K562 (cell line): ENCODE measurements at regions not wholly inside any gene's neighbourhood (a gene's known extent, or its start where the extent isn't known, plus 50 kb on each side); places are given as distances from the start of the nearest gene placed in this dataset.

Experiments used
- ATAC-seq: fragments of 200-7000 bp; cut with Tn5 transposase; 3 replicates; pipeline ENCODE4 v1.9.1; 2020; ENCODE audit warnings: moderate library complexity
- BruUV-seq: library from RNA; stranded (reverse); fragments of 400-500 nt; replicated peaks from 2 replicates; lab custom pipeline; 2021; lab: Mats Ljungman, UMichigan
- CTCF ChIA-PET: fragments of 300-600 bp; formaldehyde crosslinking; extraction: SDS; loops from one replicate; lab custom pipeline; 2021; ENCODE audit warnings: low intra/inter-chr PET ratio; lab: Yijun Ruan, JAX
- POLR2A ChIA-PET: fragments of 300-600, 350-650 bp; sonication (Branson Sonifier 250); formaldehyde crosslinking; extraction: SDS; loops from one replicate; lab custom pipeline; 2021; ENCODE audit warnings: antibody characterized with exemption, inconsistent platforms; lab: Yijun Ruan, JAX
- DNase-seq, 4 experiments: peaks; one replicate each; pipeline versions ENCODE4 v3.0.0 to v3.0.0-alpha.2; 2011 to 2018; ENCODE audit warnings: low spot score in 3 of 4, mixed read lengths in 3 of 4; ENCODE audit errors: extremely low read depth in 1 of 4
- FAIRE-seq: peaks from 2 replicates; lab custom pipeline; 2011; peaks lifted over from hg19 to GRCh38; lab: Jason Lieb, UNC
- H2AFZ ChIP-seq: 2 replicates; pipeline ENCODE4 v1.6.0; 2011; ENCODE audit warnings: low read depth, low read length, control low read depth, inconsistent platforms
- H3K27ac ChIP-seq: fragments of 200-600 bp; 3 replicates; pipeline ENCODE4 v1.8.0; 2011; ENCODE audit warnings: low read depth, mild to moderate bottlenecking, control low read depth, inconsistent platforms, low read length, moderate library complexity, mixed read lengths; ENCODE audit errors: extremely low read depth
- H3K27me3 ChIP-seq, 2 experiments: fragments of 300-600 bp in 1 of 2; 2 replicates in 1 of 2; 3 replicates in 1 of 2; pipeline versions ENCODE4 v1.6.0 to v1.8.0; 2011; ENCODE audit warnings: inconsistent platforms in 2 of 2, low read length in 2 of 2, mild to moderate bottlenecking in 1 of 2, mixed read lengths in 1 of 2, moderate library complexity in 1 of 2; ENCODE audit not compliant: control insufficient read depth in 2 of 2, insufficient read depth in 2 of 2
- H3K36me3 ChIP-seq: fragments of 300-600 bp; 3 replicates; pipeline ENCODE4 v1.8.0; 2011; ENCODE audit warnings: mild to moderate bottlenecking, low read length, inconsistent platforms; ENCODE audit not compliant: control insufficient read depth, insufficient read depth
- H3K4me1 ChIP-seq, 2 experiments: fragments of 200-600 bp in 1 of 2; replicated peaks in 1 of 2; 2 replicates in 1 of 2; 3 replicates in 1 of 2; pipeline versions ENCODE4 v1.5.1 to v1.8.0; 2011; ENCODE audit warnings: inconsistent platforms in 2 of 2, low read length in 2 of 2, mild to moderate bottlenecking in 1 of 2, mixed read lengths in 1 of 2, moderate library complexity in 1 of 2; ENCODE audit not compliant: control insufficient read depth in 2 of 2, insufficient read depth in 2 of 2
- H3K4me2 ChIP-seq: 2 replicates; pipeline ENCODE4 v1.6.1; 2011; ENCODE audit warnings: low read length, control low read depth, inconsistent platforms, mixed read lengths; ENCODE audit not compliant: insufficient read depth
- H3K4me3 ChIP-seq: fragments of 200-600 bp; sonication (generic), shearing (Covaris generic); 2 replicates; pipeline ENCODE4 v1.5.1; 2016; ENCODE audit warnings: control low read depth, inconsistent platforms
- H3K79me2 ChIP-seq: fragments of 200-600 bp; 3 replicates; pipeline ENCODE4 v1.8.0; 2011; ENCODE audit warnings: low read length, inconsistent platforms; ENCODE audit not compliant: control insufficient read depth, insufficient read depth
- H3K9ac ChIP-seq, 2 experiments: 2 replicates each; pipeline versions ENCODE4 v1.6.0 to v1.6.1; 2011; ENCODE audit warnings: low read depth in 2 of 2, low read length in 2 of 2, control low read depth in 1 of 2, inconsistent platforms in 1 of 2, mild to moderate bottlenecking in 1 of 2, mixed read lengths in 1 of 2; ENCODE audit not compliant: insufficient read depth in 1 of 2
- H3K9me1 ChIP-seq: one replicate; pipeline ENCODE4 v1.6.0; 2011; ENCODE audit warnings: inconsistent platforms, mild to moderate bottlenecking, low read length, moderate library complexity; ENCODE audit not compliant: control insufficient read depth, insufficient read depth
- H3K9me3 ChIP-seq: replicated peaks from 2 replicates; pipeline ENCODE4 v1.5.1; 2011; ENCODE audit warnings: low read depth, low read length, inconsistent platforms; ENCODE audit not compliant: control insufficient read depth, insufficient read depth
- H4K20me1 ChIP-seq: replicated peaks from 2 replicates; pipeline ENCODE4 v1.6.1; 2011; ENCODE audit warnings: low read length, inconsistent platforms, mixed read lengths; ENCODE audit not compliant: control insufficient read depth, insufficient read depth
- ARNT ChIP-seq, 2 experiments: fragments of 450-650 bp; IDR thresholded peaks; 2 replicates each; pipeline ENCODE4 v1.6.1; 2016; ENCODE audit warnings: mild to moderate bottlenecking in 1 of 2
- CHD2 ChIP-seq: IDR thresholded peaks from 2 replicates; pipeline ENCODE4 v1.6.1; 2011; ENCODE audit warnings: low read depth, low read length
- ETV6 ChIP-seq, 3 experiments: fragments of 150-350 bp in 1 of 3; sonication (generic) in 1 of 3; formaldehyde crosslinking in 1 of 3; IDR thresholded peaks; 2 replicates each; pipeline versions ENCODE4 v1.6.1 to v1.8.0; 2014 to 2022; ENCODE audit warnings: borderline replicate concordance in 2 of 3, low read depth in 2 of 3, antibody characterized with exemption in 1 of 3, low read length in 1 of 3, mild to moderate bottlenecking in 1 of 3, missing genetic modification reagents in 1 of 3
- FOXJ2 ChIP-seq: fragments of 200-800 bp; sonication (Bioruptor generic); IDR thresholded peaks from 2 replicates; pipeline ENCODE4 v1.6.1; 2016; ENCODE audit warnings: missing genetic modification characterization, missing compliant biosample characterization
- GABPB1 ChIP-seq: sonication (generic); formaldehyde crosslinking; IDR thresholded peaks from 2 replicates; pipeline ENCODE4 v1.8.0; 2022; ENCODE audit warnings: mild to moderate bottlenecking, missing genetic modification reagents
- KLF13 ChIP-seq: fragments of 450-650 bp; IDR thresholded peaks from 2 replicates; pipeline ENCODE4 v1.6.1; 2016; ENCODE audit warnings: missing genetic modification characterization, low read depth, mild to moderate bottlenecking, missing compliant biosample characterization, moderate library complexity, borderline replicate concordance
- TCFL5 ChIP-seq: fragments of 250-450 bp; sonication (Bioruptor Pico); conservative IDR thresholded peaks from 2 replicates; pipeline ENCODE4 v1.6.1; 2021; ENCODE audit warnings: mild to moderate bottlenecking, moderate library complexity, matching md5 sums
- TEAD2 ChIP-seq: fragments of 450-650 bp; IDR thresholded peaks from 2 replicates; pipeline ENCODE4 v1.6.1; 2016; ENCODE audit warnings: missing genetic modification characterization, control low read depth, missing compliant biosample characterization
- ZBED1 ChIP-seq: IDR thresholded peaks from 2 replicates; pipeline ENCODE4 v1.6.1; 2014
- ZHX1 ChIP-seq: fragments of 150-350 bp; conservative IDR thresholded peaks from 2 replicates; pipeline ENCODE4 v1.6.1; 2014; ENCODE audit warnings: low read length
- WGBS: fragments of 100-300 bp; shearing (Covaris generic); methylation state at CpG from one replicate; pipeline ENCODE4 v1.1.6; 2016; ENCODE audit warnings: low coverage, mixed read lengths; ENCODE audit not compliant: insufficient coverage; ENCODE audit errors: missing lambda C conversion rate; 5-methylcytosine and 5-hydroxymethylcytosine counted together
- in situ Hi-C: fragments of 300-500 bp; cut with MboI; formaldehyde crosslinking; loops from 4 replicates; pipeline ENCODE4 v1.15.0; 2018; ENCODE audit warnings: inconsistent platforms, mixed read lengths
- intact Hi-C: fragments of 100-400 bp; cut with micrococcal nuclease; formaldehyde crosslinking; loops from 2 replicates; pipeline ENCODE4 v1.14.2; 2022
- TF ChIP-seq, protein P1 (sequence below): fragments of 250-450 bp; sonication (Bioruptor Pico); IDR thresholded peaks from 2 replicates; pipeline ENCODE4 v1.5.0; 2020; ENCODE audit warnings: mild to moderate bottlenecking
- TF ChIP-seq, protein P2 (sequence below): fragments of 250-450 bp; sonication (Bioruptor Pico); IDR thresholded peaks from 2 replicates; pipeline ENCODE4 v1.8.0; 2022; ENCODE audit warnings: moderate library complexity, mild to moderate bottlenecking, inconsistent platforms
- TF ChIP-seq, protein P3 (sequence below): fragments of 450-650 bp; IDR thresholded peaks from 2 replicates; pipeline ENCODE4 v1.7.0; 2016; ENCODE audit warnings: borderline replicate concordance

- TF ChIP-seq ZHX1: no peak
- TF ChIP-seq, protein P1, sequence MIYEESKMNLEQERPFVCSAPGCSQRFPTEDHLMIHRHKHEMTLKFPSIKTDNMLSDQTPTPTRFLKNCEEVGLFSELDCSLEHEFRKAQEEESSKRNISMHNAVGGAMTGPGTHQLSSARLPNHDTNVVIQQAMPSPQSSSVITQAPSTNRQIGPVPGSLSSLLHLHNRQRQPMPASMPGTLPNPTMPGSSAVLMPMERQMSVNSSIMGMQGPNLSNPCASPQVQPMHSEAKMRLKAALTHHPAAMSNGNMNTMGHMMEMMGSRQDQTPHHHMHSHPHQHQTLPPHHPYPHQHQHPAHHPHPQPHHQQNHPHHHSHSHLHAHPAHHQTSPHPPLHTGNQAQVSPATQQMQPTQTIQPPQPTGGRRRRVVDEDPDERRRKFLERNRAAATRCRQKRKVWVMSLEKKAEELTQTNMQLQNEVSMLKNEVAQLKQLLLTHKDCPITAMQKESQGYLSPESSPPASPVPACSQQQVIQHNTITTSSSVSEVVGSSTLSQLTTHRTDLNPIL (CRISPR knock-in tag): no peak
Observed at GRCh38 chr13:60689076-60689475, 292.1 kb downstream of the TDRD3 start (continued).

DNA sequence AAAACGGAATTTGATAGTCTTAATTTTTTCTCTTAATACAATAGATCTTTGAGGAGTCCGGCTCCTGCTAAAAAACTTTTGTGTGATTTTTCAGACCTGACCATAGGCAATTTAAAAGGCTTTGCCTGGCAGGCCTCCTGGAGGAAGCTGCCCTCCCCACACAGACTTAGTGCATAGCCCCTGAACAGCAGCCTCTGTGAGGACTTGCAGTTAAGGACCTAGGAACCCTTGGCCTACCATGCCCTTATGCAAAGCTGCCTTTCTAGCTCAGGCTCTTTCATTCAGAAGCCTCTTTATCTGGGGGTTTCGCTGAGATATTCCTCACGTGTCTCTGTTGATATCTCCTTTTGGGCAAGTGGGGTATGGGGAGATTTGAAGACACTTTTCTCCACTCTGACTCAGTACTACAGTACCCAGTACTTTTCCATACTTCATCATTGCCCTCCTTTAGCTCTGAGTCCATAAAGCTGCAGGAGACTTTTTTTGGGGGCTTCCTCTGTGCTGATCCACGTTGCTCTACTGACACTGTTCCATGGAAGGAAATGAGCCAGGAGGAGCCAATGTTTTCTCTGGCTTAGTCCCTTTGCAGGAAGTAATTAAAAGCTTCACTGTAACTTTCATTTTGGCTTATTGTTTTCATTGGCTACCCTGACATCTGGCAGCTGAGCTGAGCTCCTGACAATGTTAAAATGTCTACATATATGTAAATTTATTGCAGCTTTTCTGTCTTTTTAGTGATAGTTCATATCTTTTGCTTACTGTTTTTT, 283.1 kb downstream of the TDRD3 start:
- no peaks in the 10 kb centered on the region for H3K4me1 ChIP-seq
- H3K36me3 ChIP-seq: no peaks in the 10 kb centered on the region
- H3K4me2 ChIP-seq: no peak overlapping the region
- POLR2A ChIA-PET: interaction anchor here (0.7 kb wide), 1 partner anchor 1315 kb away, joined by 3 read pairs; no protein-coding TSS in a partner anchor
- no peak overlapping the region for H3K9ac ChIP-seq
- intact Hi-C loops (no loop called here), in situ Hi-C loops (no loop called here)
- no peaks in the 10 kb centered on the region for H3K27me3 ChIP-seq
- ATAC-seq (no peak), DNase-seq (no peak), FAIRE-seq (no peak)
- WGBS: 0% methylated on average over 5 of the region's 5 CpGs
- BruUV-seq: no TSS peak
- no peaks in the 10 kb centered on the region for H3K9me3 ChIP-seq
- H3K27ac ChIP-seq: no peak overlapping the region
- no peaks in the 10 kb centered on the region for H3K9me1 ChIP-seq
- no peaks in the 10 kb centered on the region for H4K20me1 ChIP-seq
- no peak overlapping the region for H3K4me3 ChIP-seq
- H2AFZ ChIP-seq: no peak overlapping the region
- CTCF ChIA-PET: no interaction called here
- H3K79me2 ChIP-seq: no peaks in the 10 kb centered on the region
- TF ChIP-seq TEAD2 (tag): no peak
- TF ChIP-seq ARNT (IDR thresholded peaks at IDR 0.05): no peak
- TF ChIP-seq ZBED1: no peak
- TF ChIP-seq CHD2: no peak
- no peak for TF ChIP-seq TCFL5 (CRISPR knock-in tag)
- TF ChIP-seq, protein P2, sequence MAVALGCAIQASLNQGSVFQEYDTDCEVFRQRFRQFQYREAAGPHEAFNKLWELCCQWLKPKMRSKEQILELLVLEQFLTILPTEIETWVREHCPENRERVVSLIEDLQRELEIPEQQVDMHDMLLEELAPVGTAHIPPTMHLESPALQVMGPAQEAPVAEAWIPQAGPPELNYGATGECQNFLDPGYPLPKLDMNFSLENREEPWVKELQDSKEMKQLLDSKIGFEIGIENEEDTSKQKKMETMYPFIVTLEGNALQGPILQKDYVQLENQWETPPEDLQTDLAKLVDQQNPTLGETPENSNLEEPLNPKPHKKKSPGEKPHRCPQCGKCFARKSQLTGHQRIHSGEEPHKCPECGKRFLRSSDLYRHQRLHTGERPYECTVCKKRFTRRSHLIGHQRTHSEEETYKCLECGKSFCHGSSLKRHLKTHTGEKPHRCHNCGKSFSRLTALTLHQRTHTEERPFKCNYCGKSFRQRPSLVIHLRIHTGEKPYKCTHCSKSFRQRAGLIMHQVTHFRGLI: no peak
- TF ChIP-seq ETV6 (IDR thresholded peaks at IDR 0.05; ENCODE audit: borderline replicate concordance in 1 of 2, low read depth in 2 of 2, low read length in 1 of 2): no peak
- TF ChIP-seq ETV6 (CRISPR knock-in tag; IDR thresholded peaks at IDR 0.05; ENCODE audit: borderline replicate concordance): no peak
- TF ChIP-seq, protein P3, sequence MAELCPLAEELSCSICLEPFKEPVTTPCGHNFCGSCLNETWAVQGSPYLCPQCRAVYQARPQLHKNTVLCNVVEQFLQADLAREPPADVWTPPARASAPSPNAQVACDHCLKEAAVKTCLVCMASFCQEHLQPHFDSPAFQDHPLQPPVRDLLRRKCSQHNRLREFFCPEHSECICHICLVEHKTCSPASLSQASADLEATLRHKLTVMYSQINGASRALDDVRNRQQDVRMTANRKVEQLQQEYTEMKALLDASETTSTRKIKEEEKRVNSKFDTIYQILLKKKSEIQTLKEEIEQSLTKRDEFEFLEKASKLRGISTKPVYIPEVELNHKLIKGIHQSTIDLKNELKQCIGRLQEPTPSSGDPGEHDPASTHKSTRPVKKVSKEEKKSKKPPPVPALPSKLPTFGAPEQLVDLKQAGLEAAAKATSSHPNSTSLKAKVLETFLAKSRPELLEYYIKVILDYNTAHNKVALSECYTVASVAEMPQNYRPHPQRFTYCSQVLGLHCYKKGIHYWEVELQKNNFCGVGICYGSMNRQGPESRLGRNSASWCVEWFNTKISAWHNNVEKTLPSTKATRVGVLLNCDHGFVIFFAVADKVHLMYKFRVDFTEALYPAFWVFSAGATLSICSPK: no peak
- no peak for TF ChIP-seq GABPB1 (CRISPR knock-in tag)
- no peak for TF ChIP-seq FOXJ2
- TF ChIP-seq KLF13 (tag): no peak
